Endothelial cell of umbilical vein (primary cell): ENCODE measurements at regions not wholly inside any gene's neighbourhood (a gene's known extent, or its start where the extent isn't known, plus 50 kb on each side); places are given as distances from the start of the nearest gene placed in this dataset.

ENCODE experiments used
- BruUV-seq: library from RNA; stranded (reverse); fragments of 400-500 nt; replicated peaks from 2 replicates; lab custom pipeline; 2021; lab: Mats Ljungman, UMichigan
- CTCF ChIA-PET: fragments of 300-600, 350-600 bp; sonication (Branson Sonifier 250); formaldehyde crosslinking; loops from one replicate; lab custom pipeline; 2021; ENCODE audit warnings: antibody characterized with exemption, inconsistent platforms; lab: Charles Lee
- POLR2A ChIA-PET: fragments of 300-600, 350-600 bp; sonication (Branson Sonifier 250); formaldehyde crosslinking; loops from one replicate; lab custom pipeline; 2021; ENCODE audit warnings: antibody characterized with exemption, inconsistent platforms; lab: Charles Lee
- DNase-seq: peaks from one replicate; pipeline ENCODE4 v3.0.0-alpha.2; 2011; ENCODE audit warnings: low read depth, low spot score
- FAIRE-seq: peaks from 2 replicates; lab custom pipeline; 2011; peaks lifted over from hg19 to GRCh38; lab: Jason Lieb, UNC
- H2AFZ ChIP-seq: 2 replicates; pipeline ENCODE4 v1.6.0; 2012; ENCODE audit warnings: low read depth, low read length, control low read depth, inconsistent platforms
- H3K27ac ChIP-seq: 2 replicates; pipeline ENCODE4 v1.5.1; 2011; ENCODE audit warnings: low read depth, mild to moderate bottlenecking, control low read depth, low read length, moderate library complexity; ENCODE audit not compliant: insufficient read depth
- H3K27me3 ChIP-seq, 2 experiments: 2 replicates each; pipeline versions ENCODE4 v1.6.0 to v1.6.1; 2011; ENCODE audit warnings: low read length in 2 of 2, mixed read lengths in 1 of 2; ENCODE audit not compliant: control insufficient read depth in 2 of 2, insufficient read depth in 2 of 2
- H3K36me3 ChIP-seq, 2 experiments: 2 replicates in 1 of 2; 3 replicates in 1 of 2; pipeline ENCODE4 v1.5.1; 2011; ENCODE audit warnings: low read length in 2 of 2, mild to moderate bottlenecking in 1 of 2, moderate library complexity in 1 of 2; ENCODE audit not compliant: control insufficient read depth in 2 of 2, insufficient read depth in 2 of 2; ENCODE audit errors: extremely low read depth in 1 of 2
- H3K4me1 ChIP-seq: 3 replicates; pipeline ENCODE4 v1.5.1; 2011; ENCODE audit warnings: mild to moderate bottlenecking, low read length; ENCODE audit not compliant: control insufficient read depth, insufficient read depth; ENCODE audit errors: extremely low read depth
- H3K4me2 ChIP-seq: 2 replicates; pipeline ENCODE4 v1.6.1; 2011; ENCODE audit warnings: low read length, control low read depth, mixed read lengths; ENCODE audit not compliant: insufficient read depth
- H3K4me3 ChIP-seq, 3 experiments: fragments of 200-600 bp in 1 of 3; sonication (generic), shearing (Covaris generic) in 1 of 3; replicated peaks in 1 of 3; 2 replicates each; pipeline ENCODE4 v1.5.1; 2011 to 2016; ENCODE audit warnings: control low read depth in 3 of 3, low read length in 3 of 3, mild to moderate bottlenecking in 2 of 3, inconsistent platforms in 1 of 3, low read depth in 1 of 3, moderate library complexity in 1 of 3; ENCODE audit not compliant: insufficient read depth in 1 of 3
- H3K79me2 ChIP-seq: 2 replicates; pipeline ENCODE4 v1.6.0; 2012; ENCODE audit warnings: low read length, inconsistent platforms; ENCODE audit not compliant: control insufficient read depth, insufficient read depth
- H3K9ac ChIP-seq: replicated peaks from 2 replicates; pipeline ENCODE3; 2011; ENCODE audit warnings: low read length, control low read depth; ENCODE audit not compliant: insufficient read depth; ENCODE audit errors: extremely low read depth
- H3K9me1 ChIP-seq: replicated peaks from 3 replicates; pipeline ENCODE4 v1.6.0; 2011; ENCODE audit warnings: mild to moderate bottlenecking, low read length; ENCODE audit not compliant: control insufficient read depth, insufficient read depth; ENCODE audit errors: extremely low read depth
- H3K9me3 ChIP-seq: replicated peaks from 2 replicates; pipeline ENCODE4 v1.5.1; 2012; ENCODE audit warnings: low read length, inconsistent platforms; ENCODE audit not compliant: control insufficient read depth, insufficient read depth
- H4K20me1 ChIP-seq: replicated peaks from 2 replicates; pipeline ENCODE3; 2011; ENCODE audit warnings: mild to moderate bottlenecking, low read length; ENCODE audit not compliant: control insufficient read depth, insufficient read depth; ENCODE audit errors: extremely low read depth
- EZH2 ChIP-seq: IDR thresholded peaks from 2 replicates; pipeline ENCODE4 v1.6.1; 2012; ENCODE audit warnings: borderline replicate concordance, low read depth, mild to moderate bottlenecking, moderate library complexity, low read length, inconsistent platforms; ENCODE audit not compliant: severe bottlenecking
- FOS ChIP-seq: IDR thresholded peaks from 2 replicates; pipeline ENCODE4 v1.6.1; 2011; ENCODE audit warnings: mild to moderate bottlenecking, low read length, moderate library complexity, borderline replicate concordance; ENCODE audit not compliant: insufficient read depth
- GATA2 ChIP-seq: IDR thresholded peaks from 2 replicates; pipeline ENCODE4 v1.7.0; 2011; ENCODE audit warnings: low read depth, mild to moderate bottlenecking, moderate library complexity, mixed read lengths, low read length; ENCODE audit not compliant: insufficient read length, insufficient read depth
- JUN ChIP-seq: IDR thresholded peaks from 2 replicates; pipeline ENCODE4 v1.6.1; 2011; ENCODE audit warnings: borderline replicate concordance, low read depth; ENCODE audit not compliant: insufficient read length, insufficient read depth
- MYC ChIP-seq: IDR thresholded peaks from one replicate; pipeline ENCODE4 v1.6.1; 2011; ENCODE audit warnings: mild to moderate bottlenecking, low read depth, low read length
- POLR2A ChIP-seq: IDR thresholded peaks from 2 replicates; pipeline ENCODE4 v1.6.1; 2012; ENCODE audit warnings: low read depth, mild to moderate bottlenecking, control low read depth, low read length
- POLR2AphosphoS5 ChIP-seq: IDR thresholded peaks from 2 replicates; pipeline ENCODE4 v1.6.1; 2012; ENCODE audit warnings: low read depth, mild to moderate bottlenecking, control low read depth, low read length, moderate library complexity; ENCODE audit not compliant: insufficient read depth
- dilution Hi-C: fragments of 300-500 bp; cut with MboI; formaldehyde crosslinking; loops from one replicate; pipeline ENCODE4 v1.15.0; 2019; ENCODE audit warnings: low sequenced_read_pairs; ENCODE audit not compliant: extremely low pct_ligation_motif_present
- intact Hi-C: fragments of 100-400 bp; cut with micrococcal nuclease; formaldehyde crosslinking; loops from one replicate; pipeline ENCODE4 v1.10.0; 2022
- TF ChIP-seq, protein P1 (sequence below): IDR thresholded peaks from 2 replicates; pipeline ENCODE4 v1.6.1; 2011; ENCODE audit not compliant: insufficient read depth, insufficient read length
- TF ChIP-seq, protein P2 (sequence below), 2 donors: IDR thresholded peaks; 1 replicate in 1 of 2; 2 replicates in 1 of 2; pipeline ENCODE4 v1.5.1; 2011; ENCODE audit warnings: low read length in 2 of 2, mild to moderate bottlenecking in 2 of 2, moderate library complexity in 2 of 2, control low read depth in 1 of 2, inconsistent platforms in 1 of 2, low read depth in 1 of 2; ENCODE audit not compliant: insufficient read depth in 1 of 2; ENCODE audit errors: extremely low read depth in 1 of 2

DNA sequence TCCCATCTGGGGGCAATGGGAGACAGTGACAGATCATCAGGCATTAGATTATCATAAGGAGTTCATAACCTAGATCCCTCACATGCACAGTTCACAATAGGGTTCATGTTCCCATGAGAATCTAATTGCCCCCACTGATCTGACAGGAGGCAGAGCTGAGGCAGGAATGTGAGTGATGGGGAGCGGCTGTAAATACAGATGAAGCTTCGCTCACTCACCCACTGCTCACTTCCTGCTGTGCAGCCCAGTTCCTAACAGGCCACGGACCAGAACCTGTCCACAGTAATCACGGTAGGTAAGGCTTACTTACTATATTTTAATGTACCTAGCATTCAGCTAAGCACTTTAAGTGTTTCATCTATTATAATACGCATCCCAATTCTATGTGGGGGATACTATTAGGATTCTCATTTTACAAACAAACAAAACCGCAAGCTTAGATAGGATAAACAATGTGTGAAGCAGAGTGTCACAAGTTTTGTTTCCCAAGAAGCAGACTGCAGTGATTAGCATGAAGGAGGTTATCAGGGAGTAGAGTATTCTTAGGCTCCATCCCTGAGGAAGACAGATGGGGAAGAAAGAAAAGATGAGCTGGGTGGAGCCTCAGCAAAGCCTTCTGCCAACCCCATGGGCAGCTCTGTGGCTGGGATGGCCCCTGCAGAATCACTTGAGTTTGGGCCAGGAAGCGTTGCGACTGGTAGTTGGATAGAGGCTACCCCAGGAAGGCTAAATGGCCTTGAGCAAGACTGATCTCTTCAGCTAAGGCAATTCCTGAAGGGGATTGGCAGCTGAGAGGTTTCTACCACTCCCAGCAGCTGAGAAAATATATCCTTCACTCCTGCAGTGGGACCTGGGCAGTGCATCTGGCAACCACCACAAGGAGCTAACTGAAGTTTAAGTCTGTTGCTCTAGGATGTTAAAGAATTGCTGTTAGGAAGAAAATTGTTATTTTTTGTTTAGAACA lies 133.1 kb downstream of the MREG start:
- Histone ChIP-seq H3K9ac (no peak overlapping the region), H3K4me3 (no peak overlapping the region), H4K20me1 (no peaks in the 10 kb centered on the region), H2AFZ (no peak overlapping the region), H3K4me1 (no peaks in the 10 kb centered on the region), H3K27ac (no peak overlapping the region), H3K4me2 (no peak overlapping the region), H3K9me1 (no peaks in the 10 kb centered on the region), H3K27me3 (no peaks in the 10 kb centered on the region), H3K36me3 (no peaks in the 10 kb centered on the region), H3K79me2 (no peaks in the 10 kb centered on the region), H3K9me3 (no peaks in the 10 kb centered on the region)
- FAIRE-seq (no peak), DNase-seq (no peak)
- POLR2A ChIA-PET, result no interaction called here
- no TSS peak for BruUV-seq
- TF ChIP-seq GATA2 (no peak), POLR2A (no peak), JUN (no peak), EZH2 (no peak), POLR2AphosphoS5 (no peak), MYC (no peak), FOS (no peak)
- TF ChIP-seq, protein P1, sequence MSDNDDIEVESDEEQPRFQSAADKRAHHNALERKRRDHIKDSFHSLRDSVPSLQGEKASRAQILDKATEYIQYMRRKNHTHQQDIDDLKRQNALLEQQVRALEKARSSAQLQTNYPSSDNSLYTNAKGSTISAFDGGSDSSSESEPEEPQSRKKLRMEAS, result no peak
- TF ChIP-seq, protein P2, sequence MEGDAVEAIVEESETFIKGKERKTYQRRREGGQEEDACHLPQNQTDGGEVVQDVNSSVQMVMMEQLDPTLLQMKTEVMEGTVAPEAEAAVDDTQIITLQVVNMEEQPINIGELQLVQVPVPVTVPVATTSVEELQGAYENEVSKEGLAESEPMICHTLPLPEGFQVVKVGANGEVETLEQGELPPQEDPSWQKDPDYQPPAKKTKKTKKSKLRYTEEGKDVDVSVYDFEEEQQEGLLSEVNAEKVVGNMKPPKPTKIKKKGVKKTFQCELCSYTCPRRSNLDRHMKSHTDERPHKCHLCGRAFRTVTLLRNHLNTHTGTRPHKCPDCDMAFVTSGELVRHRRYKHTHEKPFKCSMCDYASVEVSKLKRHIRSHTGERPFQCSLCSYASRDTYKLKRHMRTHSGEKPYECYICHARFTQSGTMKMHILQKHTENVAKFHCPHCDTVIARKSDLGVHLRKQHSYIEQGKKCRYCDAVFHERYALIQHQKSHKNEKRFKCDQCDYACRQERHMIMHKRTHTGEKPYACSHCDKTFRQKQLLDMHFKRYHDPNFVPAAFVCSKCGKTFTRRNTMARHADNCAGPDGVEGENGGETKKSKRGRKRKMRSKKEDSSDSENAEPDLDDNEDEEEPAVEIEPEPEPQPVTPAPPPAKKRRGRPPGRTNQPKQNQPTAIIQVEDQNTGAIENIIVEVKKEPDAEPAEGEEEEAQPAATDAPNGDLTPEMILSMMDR (IDR thresholded peaks at IDR 0.05; ENCODE audit: extremely low read depth in 1 of 2, insufficient read depth in 1 of 2, low read depth in 1 of 2, low read length in 2 of 2), result no peak
- dilution Hi-C loops, result no loop called here
- CTCF ChIA-PET, result interaction anchor here (0.9 to 2.3 kb wide), 7 partner anchors 7 to 457 kb away, joined by 3 to 11 read pairs (median 4); no protein-coding TSS in a partner anchor
- intact Hi-C loops, result no loop called here
